ENCODE measurements at regions not wholly inside any gene's neighbourhood (a gene's known extent, or its start where the extent isn't known, plus 50 kb on each side); places are given as distances from the start of the nearest gene placed in this dataset.

- no peak overlapping the region for H3K27ac ChIP-seq (ENCODE audit: control insufficient read depth, insufficient read depth, low read length)
- dilution Hi-C loops (cut with MboI; ENCODE audit: extremely low pct_ligation_motif_present, low sequenced_read_pairs): no loop called here
- no peaks in the 10 kb centered on the region for H3K9me1 ChIP-seq (ENCODE audit: control insufficient read depth, extremely low read depth, insufficient read depth, low read length)
- TF ChIP-seq, protein P1, sequence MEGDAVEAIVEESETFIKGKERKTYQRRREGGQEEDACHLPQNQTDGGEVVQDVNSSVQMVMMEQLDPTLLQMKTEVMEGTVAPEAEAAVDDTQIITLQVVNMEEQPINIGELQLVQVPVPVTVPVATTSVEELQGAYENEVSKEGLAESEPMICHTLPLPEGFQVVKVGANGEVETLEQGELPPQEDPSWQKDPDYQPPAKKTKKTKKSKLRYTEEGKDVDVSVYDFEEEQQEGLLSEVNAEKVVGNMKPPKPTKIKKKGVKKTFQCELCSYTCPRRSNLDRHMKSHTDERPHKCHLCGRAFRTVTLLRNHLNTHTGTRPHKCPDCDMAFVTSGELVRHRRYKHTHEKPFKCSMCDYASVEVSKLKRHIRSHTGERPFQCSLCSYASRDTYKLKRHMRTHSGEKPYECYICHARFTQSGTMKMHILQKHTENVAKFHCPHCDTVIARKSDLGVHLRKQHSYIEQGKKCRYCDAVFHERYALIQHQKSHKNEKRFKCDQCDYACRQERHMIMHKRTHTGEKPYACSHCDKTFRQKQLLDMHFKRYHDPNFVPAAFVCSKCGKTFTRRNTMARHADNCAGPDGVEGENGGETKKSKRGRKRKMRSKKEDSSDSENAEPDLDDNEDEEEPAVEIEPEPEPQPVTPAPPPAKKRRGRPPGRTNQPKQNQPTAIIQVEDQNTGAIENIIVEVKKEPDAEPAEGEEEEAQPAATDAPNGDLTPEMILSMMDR (optimal IDR thresholded peaks at IDR 0.05 in 1 of 3, IDR thresholded peaks at IDR 0.05 in 1 of 3, conservative IDR thresholded peaks at IDR 0.05 in 1 of 3; ENCODE audit: extremely low read depth in 1 of 3, insufficient read depth in 2 of 3, low read length in 3 of 3): no peak
- TF ChIP-seq EZH2 (IDR thresholded peaks at IDR 0.05; ENCODE audit: low read length): no peak
- no peak overlapping the region for H3K9ac ChIP-seq (ENCODE audit: control insufficient read depth, extremely low read depth, insufficient read depth, low read length)
- FAIRE-seq: no peak
- no peaks in the 10 kb centered on the region for H3K9me3 ChIP-seq (ENCODE audit: control insufficient read depth, low read depth, low read length)
- H2AFZ ChIP-seq (ENCODE audit: control insufficient read depth, low read length): no peak overlapping the region
- H3K4me1 ChIP-seq (ENCODE audit: control insufficient read depth, extremely low read depth, insufficient read depth, low read length): no peaks in the 10 kb centered on the region
- H3K27me3 ChIP-seq (ENCODE audit: control insufficient read depth, extremely low read depth, insufficient read depth, low read length): no peaks in the 10 kb centered on the region
- no peak overlapping the region for H3K4me2 ChIP-seq (ENCODE audit: control insufficient read depth, extremely low read depth, insufficient read depth, low read depth, low read length)
- H3K4me3 ChIP-seq (ENCODE audit: control insufficient read depth in 2 of 3, extremely low read depth in 1 of 3, insufficient read depth in 2 of 3, low read depth in 1 of 3, low read length in 3 of 3): no peak overlapping the region
- no peaks in the 10 kb centered on the region for H3K79me2 ChIP-seq (ENCODE audit: control insufficient read depth, insufficient read depth, low read length)
- no peak for DNase-seq (ENCODE audit: low read depth, low spot score)
- H3K36me3 ChIP-seq (ENCODE audit: control insufficient read depth in 2 of 2, extremely low read depth in 1 of 2, insufficient read depth in 2 of 2, low read length in 2 of 2): no peaks in the 10 kb centered on the region
- H4K20me1 ChIP-seq (ENCODE audit: control insufficient read depth, extremely low read depth, insufficient read depth, low read length): no peaks in the 10 kb centered on the region
These were observed 915.9 kb downstream of the SLC6A15 start for GRCh38 chr12:83996671-83997070.

DNA sequence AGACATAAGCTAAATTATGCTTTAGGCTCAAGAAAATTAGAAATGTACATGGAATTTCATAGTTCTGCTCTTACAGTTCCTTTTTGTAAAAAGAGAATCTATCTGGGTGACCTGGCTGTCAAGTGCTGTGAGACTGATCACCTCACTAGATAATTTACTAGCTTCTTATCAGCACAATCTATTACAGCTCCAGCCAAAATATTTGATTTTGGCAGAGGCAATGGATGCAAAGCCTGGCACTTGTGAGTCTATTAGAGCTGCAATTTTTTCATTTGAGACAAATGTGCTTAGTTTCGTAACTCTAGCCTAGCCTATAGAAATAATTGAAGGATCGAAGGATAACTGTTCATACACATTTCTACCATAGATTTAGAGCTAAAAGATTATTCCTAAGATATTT, 927.5 kb downstream of the SLC6A15 start:
- Histone ChIP-seq H2AFZ (ENCODE audit: control insufficient read depth, low read length) (no peak overlapping the region), H3K9ac (ENCODE audit: control insufficient read depth, extremely low read depth, insufficient read depth, low read length) (no peak overlapping the region), H3K4me3 (ENCODE audit: control insufficient read depth in 2 of 3, extremely low read depth in 1 of 3, insufficient read depth in 2 of 3, low read depth in 1 of 3, low read length in 3 of 3) (no peak overlapping the region), H3K4me1 (ENCODE audit: control insufficient read depth, extremely low read depth, insufficient read depth, low read length) (no peaks in the 10 kb centered on the region), H3K79me2 (ENCODE audit: control insufficient read depth, insufficient read depth, low read length) (no peaks in the 10 kb centered on the region), H3K27me3 (ENCODE audit: control insufficient read depth, extremely low read depth, insufficient read depth, low read length) (no peaks in the 10 kb centered on the region), H3K27ac (ENCODE audit: control insufficient read depth, insufficient read depth, low read length) (no peak overlapping the region), H3K36me3 (ENCODE audit: control insufficient read depth in 2 of 2, extremely low read depth in 1 of 2, insufficient read depth in 2 of 2, low read length in 2 of 2) (no peaks in the 10 kb centered on the region), H3K4me2 (ENCODE audit: control insufficient read depth, extremely low read depth, insufficient read depth, low read depth, low read length) (no peak overlapping the region), H3K9me3 (ENCODE audit: control insufficient read depth, low read depth, low read length) (no peaks in the 10 kb centered on the region), H4K20me1 (ENCODE audit: control insufficient read depth, extremely low read depth, insufficient read depth, low read length) (no peaks in the 10 kb centered on the region), H3K9me1 (ENCODE audit: control insufficient read depth, extremely low read depth, insufficient read depth, low read length) (no peaks in the 10 kb centered on the region)
- dilution Hi-C loops (cut with MboI; ENCODE audit: extremely low pct_ligation_motif_present, low sequenced_read_pairs): no loop called here
- DNase-seq (ENCODE audit: low read depth, low spot score) (no peak), FAIRE-seq (no peak)
- TF ChIP-seq, protein P1 (optimal IDR thresholded peaks at IDR 0.05 in 1 of 3, IDR thresholded peaks at IDR 0.05 in 1 of 3, conservative IDR thresholded peaks at IDR 0.05 in 1 of 3; ENCODE audit: extremely low read depth in 1 of 3, insufficient read depth in 2 of 3, low read length in 3 of 3): no peak
- no peak for TF ChIP-seq EZH2 (IDR thresholded peaks at IDR 0.05; ENCODE audit: low read length)

Measured in keratinocyte (primary cell).